HEK293 (cell line): ENCODE measurements at regions not wholly inside any gene's neighbourhood (a gene's known extent, or its start where the extent isn't known, plus 50 kb on each side); places are given as distances from the start of the nearest gene placed in this dataset.

ENCODE experiments used
- CTCF ChIA-PET: fragments of 350-600 bp; formaldehyde crosslinking; extraction: SDS; loops from one replicate; lab custom pipeline; 2021; ENCODE audit warnings: antibody characterized with exemption; lab: Yijun Ruan, JAX
- POLR2A ChIA-PET: fragments of 300-600 bp; formaldehyde crosslinking; extraction: SDS; loops from one replicate; lab custom pipeline; 2020; ENCODE audit warnings: antibody characterized with exemption, inconsistent platforms; lab: Yijun Ruan, JAX
- H3K27ac ChIP-seq: fragments of 200-500 bp; sonication (Bioruptor generic); 2 replicates; pipeline ENCODE4 v1.5.1; 2014; ENCODE audit warnings: low read depth, low read length, control low read depth, inconsistent platforms; ENCODE audit errors: extremely low read depth
- H3K36me3 ChIP-seq, 2 experiments: fragments of 200-500 bp in 1 of 2; sonication (Bioruptor generic) in 1 of 2; 1 replicate in 1 of 2; 2 replicates in 1 of 2; pipeline ENCODE4 v1.5.1; 2014 to 2017; ENCODE audit warnings: inconsistent platforms in 2 of 2, low read length in 2 of 2; ENCODE audit not compliant: control insufficient read depth in 2 of 2, insufficient read depth in 1 of 2
- H3K4me1 ChIP-seq: fragments of 200-500 bp; sonication (Bioruptor generic); 2 replicates; pipeline ENCODE4 v1.5.1; 2014; ENCODE audit warnings: mild to moderate bottlenecking, low read length, inconsistent platforms; ENCODE audit not compliant: control insufficient read depth, insufficient read depth
- H3K4me3 ChIP-seq: 2 replicates; pipeline ENCODE4 v1.5.1; 2011; ENCODE audit warnings: low read depth, mild to moderate bottlenecking, control low read depth, low read length, moderate library complexity
- H3K9me3 ChIP-seq: fragments of 200-500 bp; sonication (Bioruptor generic); 2 replicates; pipeline ENCODE4 v1.5.1; 2014; ENCODE audit warnings: low read depth, low read length, inconsistent platforms; ENCODE audit not compliant: control insufficient read depth, insufficient read depth
- KLF16 ChIP-seq: fragments of 450-650 bp; formaldehyde crosslinking; IDR thresholded peaks from 2 replicates; pipeline ENCODE4 v1.5.1; 2017; ENCODE audit warnings: missing biosample characterization, missing genetic modification characterization
- KLF9 ChIP-seq: fragments of 450-650 bp; formaldehyde crosslinking; IDR thresholded peaks from 2 replicates; pipeline ENCODE4 v1.5.1; 2016; ENCODE audit warnings: missing biosample characterization, missing genetic modification characterization, low read depth
- MEIS1 ChIP-seq: sonication (generic); formaldehyde crosslinking; IDR thresholded peaks from 2 replicates; pipeline ENCODE4 v1.8.1; 2022; ENCODE audit warnings: missing genetic modification reagents, mild to moderate bottlenecking, borderline replicate concordance
- SCRT2 ChIP-seq: fragments of 450-650 bp; formaldehyde crosslinking; IDR thresholded peaks from 2 replicates; pipeline ENCODE4 v1.5.1; 2016; ENCODE audit warnings: missing biosample characterization, missing genetic modification characterization
- TSHZ1 ChIP-seq: fragments of 450-650 bp; formaldehyde crosslinking; IDR thresholded peaks from 2 replicates; pipeline ENCODE4 v1.5.1; 2016; ENCODE audit warnings: missing biosample characterization, missing genetic modification characterization, borderline replicate concordance
- ZFHX2 ChIP-seq: fragments of 450-650 bp; formaldehyde crosslinking; conservative IDR thresholded peaks from 2 replicates; pipeline ENCODE4 v1.5.1; 2016; ENCODE audit warnings: missing biosample characterization, missing genetic modification characterization
- ZFP41 ChIP-seq: fragments of 450-650 bp; formaldehyde crosslinking; IDR thresholded peaks from 2 replicates; pipeline ENCODE4 v1.5.1; 2016; ENCODE audit warnings: missing biosample characterization, missing genetic modification characterization, borderline replicate concordance
- ZNF114 ChIP-seq: fragments of 450-650 bp; formaldehyde crosslinking; IDR thresholded peaks from 2 replicates; pipeline ENCODE4 v1.5.0; 2017; ENCODE audit warnings: missing biosample characterization, missing genetic modification characterization
- ZNF140 ChIP-seq: fragments of 450-650 bp; formaldehyde crosslinking; IDR thresholded peaks from 2 replicates; pipeline ENCODE4 v1.5.1; 2016; ENCODE audit warnings: missing biosample characterization, missing genetic modification characterization
- ZNF239 ChIP-seq: fragments of 450-650 bp; formaldehyde crosslinking; IDR thresholded peaks from 2 replicates; pipeline ENCODE4 v1.5.1; 2016; ENCODE audit warnings: missing biosample characterization, missing genetic modification characterization
- ZNF24 ChIP-seq: fragments of 450-650 bp; formaldehyde crosslinking; IDR thresholded peaks from 2 replicates; pipeline ENCODE4 v1.5.1; 2016; ENCODE audit warnings: missing biosample characterization, missing genetic modification characterization
- ZNF274 ChIP-seq, 2 experiments: fragments of 200-500 bp in 1 of 2; fragments of 450-650 bp in 1 of 2; sonication (Bioruptor generic) in 1 of 2; formaldehyde crosslinking in 1 of 2; IDR thresholded peaks; 2 replicates each; pipeline versions ENCODE4 v1.5.1 to v1.6.1; 2014 to 2016; ENCODE audit warnings: borderline replicate concordance in 1 of 2, inconsistent platforms in 1 of 2, low read length in 1 of 2, missing biosample characterization in 1 of 2, missing genetic modification characterization in 1 of 2
- ZNF292 ChIP-seq: fragments of 450-650 bp; formaldehyde crosslinking; IDR thresholded peaks from 2 replicates; pipeline ENCODE4 v1.5.1; 2016; ENCODE audit warnings: low read depth, missing biosample characterization, missing genetic modification characterization, borderline replicate concordance
- ZNF521 ChIP-seq: fragments of 450-650 bp; formaldehyde crosslinking; IDR thresholded peaks from 2 replicates; pipeline ENCODE4 v1.5.1; 2017; ENCODE audit warnings: missing biosample characterization, mild to moderate bottlenecking, missing genetic modification characterization
- ZNF585B ChIP-seq: fragments of 450-650 bp; formaldehyde crosslinking; IDR thresholded peaks from 2 replicates; pipeline ENCODE4 v1.5.1; 2016; ENCODE audit warnings: missing biosample characterization, missing genetic modification characterization
- ZNF610 ChIP-seq: fragments of 450-650 bp; formaldehyde crosslinking; IDR thresholded peaks from 2 replicates; pipeline ENCODE4 v1.5.1; 2016; ENCODE audit warnings: missing biosample characterization, missing genetic modification characterization, borderline replicate concordance
- ZNF677 ChIP-seq: fragments of 450-650 bp; IDR thresholded peaks from 2 replicates; pipeline ENCODE4 v1.5.0; 2018; ENCODE audit warnings: missing biosample characterization, mild to moderate bottlenecking, missing genetic modification characterization, moderate library complexity
- ZNF701 ChIP-seq: fragments of 450-650 bp; formaldehyde crosslinking; IDR thresholded peaks from 2 replicates; pipeline ENCODE4 v1.5.1; 2016; ENCODE audit warnings: missing biosample characterization, missing genetic modification characterization
- ZNF707 ChIP-seq: fragments of 450-650 bp; formaldehyde crosslinking; IDR thresholded peaks from 2 replicates; pipeline ENCODE4 v1.5.1; 2016; ENCODE audit warnings: missing biosample characterization, missing genetic modification characterization
- ZNF837 ChIP-seq: fragments of 450-650 bp; formaldehyde crosslinking; IDR thresholded peaks from 2 replicates; pipeline ENCODE4 v1.5.1; 2016; ENCODE audit warnings: missing biosample characterization, missing genetic modification characterization
- ZSCAN16 ChIP-seq: fragments of 450-650 bp; formaldehyde crosslinking; IDR thresholded peaks from 2 replicates; pipeline ENCODE4 v1.5.1; 2016; ENCODE audit warnings: missing biosample characterization, missing genetic modification characterization
- ZSCAN30 ChIP-seq: fragments of 450-650 bp; IDR thresholded peaks from 2 replicates; pipeline ENCODE4 v1.5.1; 2018; ENCODE audit warnings: missing biosample characterization, mild to moderate bottlenecking, missing genetic modification characterization, moderate library complexity
- TF ChIP-seq, protein P1 (sequence below): fragments of 450-650 bp; formaldehyde crosslinking; IDR thresholded peaks from 2 replicates; pipeline ENCODE4 v1.5.1; 2016; ENCODE audit warnings: missing biosample characterization, missing genetic modification characterization, borderline replicate concordance
- TF ChIP-seq, protein P2 (sequence below): fragments of 450-650 bp; formaldehyde crosslinking; IDR thresholded peaks from 2 replicates; pipeline ENCODE4 v1.5.1; 2017; ENCODE audit warnings: missing biosample characterization, missing genetic modification characterization
- TF ChIP-seq, protein P3 (sequence below): fragments of 450-650 bp; formaldehyde crosslinking; IDR thresholded peaks from 2 replicates; pipeline ENCODE4 v1.5.1; 2016; ENCODE audit warnings: missing biosample characterization, missing genetic modification characterization
- TF ChIP-seq, protein P4 (sequence below): fragments of 450-650 bp; formaldehyde crosslinking; optimal IDR thresholded peaks from 2 replicates; pipeline ENCODE3; 2016; ENCODE audit warnings: missing biosample characterization, mild to moderate bottlenecking, missing genetic modification characterization

GRCh38 chr4:178453057-178453456, 1010.8 kb upstream of the AGA start:
- Histone ChIP-seq H3K4me1 (no peaks in the 10 kb centered on the region), H3K9me3 (no peaks in the 10 kb centered on the region), H3K27ac (no peak overlapping the region), H3K36me3 (no peaks in the 10 kb centered on the region), H3K4me3 (no peak overlapping the region)
- ChIA-PET POLR2A (no interaction called here), CTCF (no interaction called here)
- TF ChIP-seq ZNF274 (IDR thresholded peaks at IDR 0.05; ENCODE audit: low read length) (no peak), ZNF274 (tag by site-specific recombination; IDR thresholded peaks at IDR 0.05; ENCODE audit: borderline replicate concordance) (no peak), ZNF610 (no peak), ZNF837 (tag by site-specific recombination) (no peak), MEIS1 (CRISPR knock-in tag) (no peak), KLF9 (tag by site-specific recombination) (no peak), KLF16 (tag by site-specific recombination) (no peak), ZNF239 (tag by site-specific recombination) (no peak), ZSCAN16 (no peak), ZNF677 (tag by site-specific recombination) (no peak), TSHZ1 (tag by site-specific recombination) (no peak), ZNF114 (tag by site-specific recombination) (no peak), ZNF521 (no peak), ZNF24 (no peak), ZNF292 (no peak), ZNF701 (tag by site-specific recombination) (no peak), ZSCAN30 (tag by site-specific recombination) (no peak), ZNF707 (tag by site-specific recombination) (no peak), ZFP41 (tag by site-specific recombination) (no peak)
- TF ChIP-seq, protein P1, sequence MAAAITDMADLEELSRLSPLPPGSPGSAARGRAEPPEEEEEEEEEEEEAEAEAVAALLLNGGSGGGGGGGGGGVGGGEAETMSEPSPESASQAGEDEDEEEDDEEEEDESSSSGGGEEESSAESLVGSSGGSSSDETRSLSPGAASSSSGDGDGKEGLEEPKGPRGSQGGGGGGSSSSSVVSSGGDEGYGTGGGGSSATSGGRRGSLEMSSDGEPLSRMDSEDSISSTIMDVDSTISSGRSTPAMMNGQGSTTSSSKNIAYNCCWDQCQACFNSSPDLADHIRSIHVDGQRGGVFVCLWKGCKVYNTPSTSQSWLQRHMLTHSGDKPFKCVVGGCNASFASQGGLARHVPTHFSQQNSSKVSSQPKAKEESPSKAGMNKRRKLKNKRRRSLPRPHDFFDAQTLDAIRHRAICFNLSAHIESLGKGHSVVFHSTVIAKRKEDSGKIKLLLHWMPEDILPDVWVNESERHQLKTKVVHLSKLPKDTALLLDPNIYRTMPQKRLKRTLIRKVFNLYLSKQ: no peak
- TF ChIP-seq, protein P2, sequence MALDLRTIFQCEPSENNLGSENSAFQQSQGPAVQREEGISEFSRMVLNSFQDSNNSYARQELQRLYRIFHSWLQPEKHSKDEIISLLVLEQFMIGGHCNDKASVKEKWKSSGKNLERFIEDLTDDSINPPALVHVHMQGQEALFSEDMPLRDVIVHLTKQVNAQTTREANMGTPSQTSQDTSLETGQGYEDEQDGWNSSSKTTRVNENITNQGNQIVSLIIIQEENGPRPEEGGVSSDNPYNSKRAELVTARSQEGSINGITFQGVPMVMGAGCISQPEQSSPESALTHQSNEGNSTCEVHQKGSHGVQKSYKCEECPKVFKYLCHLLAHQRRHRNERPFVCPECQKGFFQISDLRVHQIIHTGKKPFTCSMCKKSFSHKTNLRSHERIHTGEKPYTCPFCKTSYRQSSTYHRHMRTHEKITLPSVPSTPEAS: no peak

GRCh38 chr4:178457286-178457685, 1015.0 kb upstream of the AGA start:
- no peaks in the 10 kb centered on the region for H3K9me3 ChIP-seq
- H3K4me3 ChIP-seq: no peak overlapping the region
- H3K4me1 ChIP-seq: no peaks in the 10 kb centered on the region
- H3K36me3 ChIP-seq: no peaks in the 10 kb centered on the region
- ChIA-PET POLR2A (no interaction called here), CTCF (no interaction called here)
- H3K27ac ChIP-seq: no peak overlapping the region
- no peak for TF ChIP-seq ZNF585B (tag by site-specific recombination)
- TF ChIP-seq, protein P3, sequence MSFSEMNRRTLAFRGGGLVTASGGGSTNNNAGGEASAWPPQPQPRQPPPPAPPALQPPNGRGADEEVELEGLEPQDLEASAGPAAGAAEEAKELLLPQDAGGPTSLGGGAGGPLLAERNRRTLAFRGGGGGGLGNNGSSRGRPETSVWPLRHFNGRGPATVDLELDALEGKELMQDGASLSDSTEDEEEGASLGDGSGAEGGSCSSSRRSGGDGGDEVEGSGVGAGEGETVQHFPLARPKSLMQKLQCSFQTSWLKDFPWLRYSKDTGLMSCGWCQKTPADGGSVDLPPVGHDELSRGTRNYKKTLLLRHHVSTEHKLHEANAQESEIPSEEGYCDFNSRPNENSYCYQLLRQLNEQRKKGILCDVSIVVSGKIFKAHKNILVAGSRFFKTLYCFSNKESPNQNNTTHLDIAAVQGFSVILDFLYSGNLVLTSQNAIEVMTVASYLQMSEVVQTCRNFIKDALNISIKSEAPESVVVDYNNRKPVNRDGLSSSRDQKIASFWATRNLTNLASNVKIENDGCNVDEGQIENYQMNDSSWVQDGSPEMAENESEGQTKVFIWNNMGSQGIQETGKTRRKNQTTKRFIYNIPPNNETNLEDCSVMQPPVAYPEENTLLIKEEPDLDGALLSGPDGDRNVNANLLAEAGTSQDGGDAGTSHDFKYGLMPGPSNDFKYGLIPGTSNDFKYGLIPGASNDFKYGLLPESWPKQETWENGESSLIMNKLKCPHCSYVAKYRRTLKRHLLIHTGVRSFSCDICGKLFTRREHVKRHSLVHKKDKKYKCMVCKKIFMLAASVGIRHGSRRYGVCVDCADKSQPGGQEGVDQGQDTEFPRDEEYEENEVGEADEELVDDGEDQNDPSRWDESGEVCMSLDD (tag by site-specific recombination): no peak
- TF ChIP-seq, protein P2: no peak
- TF ChIP-seq ZNF140 (tag by site-specific recombination): no peak
- no peak for TF ChIP-seq SCRT2
- TF ChIP-seq ZFHX2: no peak
- TF ChIP-seq, protein P4, sequence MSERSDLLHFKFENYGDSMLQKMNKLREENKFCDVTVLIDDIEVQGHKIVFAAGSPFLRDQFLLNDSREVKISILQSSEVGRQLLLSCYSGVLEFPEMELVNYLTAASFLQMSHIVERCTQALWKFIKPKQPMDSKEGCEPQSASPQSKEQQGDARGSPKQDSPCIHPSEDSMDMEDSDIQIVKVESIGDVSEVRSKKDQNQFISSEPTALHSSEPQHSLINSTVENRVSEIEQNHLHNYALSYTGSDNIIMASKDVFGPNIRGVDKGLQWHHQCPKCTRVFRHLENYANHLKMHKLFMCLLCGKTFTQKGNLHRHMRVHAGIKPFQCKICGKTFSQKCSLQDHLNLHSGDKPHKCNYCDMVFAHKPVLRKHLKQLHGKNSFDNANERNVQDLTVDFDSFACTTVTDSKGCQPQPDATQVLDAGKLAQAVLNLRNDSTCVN (tag by site-specific recombination): no peak
